ENCODE measurements at regions not wholly inside any gene's neighbourhood (a gene's known extent, or its start where the extent isn't known, plus 50 kb on each side); places are given as distances from the start of the nearest gene placed in this dataset.

GRCh38 chr11:21825127-21825526 is 367.8 kb upstream of the ANO5 start:
- H3K4me2 ChIP-seq: no peak overlapping the region
- no peaks in the 10 kb centered on the region for H3K27me3 ChIP-seq (ENCODE audit: insufficient read depth)
- H3K9me2 ChIP-seq: no peaks in the 10 kb centered on the region
- H3K9ac ChIP-seq: no peak overlapping the region
- POLR2A ChIA-PET: no interaction called here
- no peaks in the 10 kb centered on the region for H3K79me2 ChIP-seq (ENCODE audit: insufficient read depth)
- no peak for TF ChIP-seq YY1 (IDR thresholded peaks at IDR 0.05; ENCODE audit: low read depth)
- peaks cover 4% of the 10 kb centered on the region for H3F3A ChIP-seq (replicated peaks; ENCODE audit: insufficient read depth)
- H3K4me3 ChIP-seq (ENCODE audit: low read depth in 2 of 2, low read length in 1 of 2): no peak overlapping the region
- DNase-seq: no peak
- WGBS (ENCODE audit: low lambda C conversion rate): 32% methylated on average over 2 of the region's 2 CpGs
- CTCF ChIA-PET: no interaction called here
- no peak overlapping the region for H2AFZ ChIP-seq (ENCODE audit: low read depth)
- H3K4me1 ChIP-seq (ENCODE audit: control insufficient read depth in 1 of 2, insufficient read depth in 2 of 2, low read depth in 1 of 2, low read length in 1 of 2): no peaks in the 10 kb centered on the region; a peak in 1 of 4 replicates
- H3K27ac ChIP-seq (ENCODE audit: low read depth in 2 of 2, low read length in 1 of 2): no peak overlapping the region; a peak in 1 of 4 replicates
- H3K36me3 ChIP-seq (replicated peaks in 1 of 2; ENCODE audit: control insufficient read depth in 1 of 2, insufficient read depth in 2 of 2, low read length in 1 of 2): no peaks in the 10 kb centered on the region
- 0 out of 2 replicates have a peak, but pooled peaks cover 1% of the 10 kb centered on the region for H3K9me3 ChIP-seq
- no peaks in the 10 kb centered on the region for H4K20me1 ChIP-seq (ENCODE audit: insufficient read depth)

DNA sequence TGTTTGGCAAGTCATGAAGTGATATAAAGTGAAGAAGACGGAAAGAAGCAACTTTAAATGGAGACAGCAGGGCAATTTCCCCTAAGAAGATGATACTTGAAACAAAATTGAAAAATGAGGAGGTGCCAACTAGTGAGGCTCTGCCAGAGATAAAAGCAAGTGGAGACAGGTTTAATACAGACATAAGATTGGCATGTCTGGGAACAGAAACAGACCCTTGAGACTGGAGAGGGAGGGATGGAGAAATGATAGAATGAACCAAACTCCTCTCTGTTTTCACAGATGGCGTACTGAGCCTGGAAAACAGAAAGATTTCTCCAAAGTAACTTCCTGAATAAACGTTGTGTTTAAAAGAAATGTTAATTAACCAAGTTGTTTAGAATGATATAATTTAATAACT is 354.5 kb upstream of the ANO5 start:
- WGBS (ENCODE audit: low lambda C conversion rate): 15% methylated on average over 3 of the region's 3 CpGs

More for the DNA sequence above, 354.5 kb upstream of the ANO5 start:
- Histone ChIP-seq H4K20me1 (ENCODE audit: insufficient read depth) (no peaks in the 10 kb centered on the region), H3K9ac (no peak overlapping the region), H3K27ac (ENCODE audit: low read depth in 2 of 2, low read length in 1 of 2) (no peak overlapping the region), H3K4me2 (no peak overlapping the region), H3K79me2 (ENCODE audit: insufficient read depth) (no peaks in the 10 kb centered on the region), H3K9me3 (peaks cover 5% of the 10 kb centered on the region; the same call in 1 of the 2 replicates), H3K9me2 (no peaks in the 10 kb centered on the region), H3K4me1 (ENCODE audit: control insufficient read depth in 1 of 2, insufficient read depth in 2 of 2, low read depth in 1 of 2, low read length in 1 of 2) (no peaks in the 10 kb centered on the region), H3K27me3 (ENCODE audit: insufficient read depth) (no peaks in the 10 kb centered on the region), H3F3A (replicated peaks; ENCODE audit: insufficient read depth) (no peaks in the 10 kb centered on the region), H3K36me3 (replicated peaks in 1 of 2; ENCODE audit: control insufficient read depth in 1 of 2, insufficient read depth in 2 of 2, low read length in 1 of 2) (no peaks in the 10 kb centered on the region), H3K4me3 (ENCODE audit: low read depth in 2 of 2, low read length in 1 of 2) (no peak overlapping the region), H2AFZ (ENCODE audit: low read depth) (no peak overlapping the region)
- CTCF ChIA-PET: interaction anchor here (1.7 kb wide), 1 partner anchor 9 kb away, joined by 4 read pairs; no protein-coding TSS in a partner anchor
- POLR2A ChIA-PET: no interaction called here
- TF ChIP-seq SIN3A (IDR thresholded peaks at IDR 0.05; ENCODE audit: borderline replicate concordance, low read depth, low read length) (no peak), ELF1 (IDR thresholded peaks at IDR 0.05) (no peak), GABPA (IDR thresholded peaks at IDR 0.05; ENCODE audit: low read depth) (no peak), FOSL2 (IDR thresholded peaks at IDR 0.05; ENCODE audit: borderline replicate concordance, low read depth) (no peak), USF1 (IDR thresholded peaks at IDR 0.05; ENCODE audit: borderline replicate concordance, low read depth) (no peak), ZBTB33 (IDR thresholded peaks at IDR 0.05; ENCODE audit: borderline replicate concordance, low read depth) (no peak), EZH2phosphoT487 (IDR thresholded peaks at IDR 0.05; ENCODE audit: borderline replicate concordance, low read depth) (no peak)
- TF ChIP-seq, protein P1, sequence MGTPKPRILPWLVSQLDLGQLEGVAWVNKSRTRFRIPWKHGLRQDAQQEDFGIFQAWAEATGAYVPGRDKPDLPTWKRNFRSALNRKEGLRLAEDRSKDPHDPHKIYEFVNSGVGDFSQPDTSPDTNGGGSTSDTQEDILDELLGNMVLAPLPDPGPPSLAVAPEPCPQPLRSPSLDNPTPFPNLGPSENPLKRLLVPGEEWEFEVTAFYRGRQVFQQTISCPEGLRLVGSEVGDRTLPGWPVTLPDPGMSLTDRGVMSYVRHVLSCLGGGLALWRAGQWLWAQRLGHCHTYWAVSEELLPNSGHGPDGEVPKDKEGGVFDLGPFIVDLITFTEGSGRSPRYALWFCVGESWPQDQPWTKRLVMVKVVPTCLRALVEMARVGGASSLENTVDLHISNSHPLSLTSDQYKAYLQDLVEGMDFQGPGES (IDR thresholded peaks at IDR 0.05; ENCODE audit: low read depth, low read length): no peak
- DNase-seq: no peak
